ENCODE measurements at regions not wholly inside any gene's neighbourhood (a gene's known extent, or its start where the extent isn't known, plus 50 kb on each side); places are given as distances from the start of the nearest gene placed in this dataset.
A peak's percentile ranks its signal among the peaks of the same experiment; 100 is the strongest.

- Histone ChIP-seq H3K79me2 (ENCODE audit: insufficient read depth, low read depth, low read length) (no peaks in the 10 kb centered on the region), H3K4me2 (ENCODE audit: low read length) (peak overlapping the region; percentile 50), H4K20me1 (ENCODE audit: insufficient read depth, low read length) (no peaks in the 10 kb centered on the region), H3K4me1 (ENCODE audit: insufficient read depth, low read length, poor library complexity, severe bottlenecking) (peaks cover 63% of the 10 kb centered on the region), H3K4me3 (ENCODE audit: low read depth, low read length, poor library complexity, severe bottlenecking) (no peak overlapping the region), H3K9me3 (ENCODE audit: low read length) (peaks cover 5% of the 10 kb centered on the region; the same call in 1 of the 2 replicates), H3K27ac (ENCODE audit: low read depth, low read length, poor library complexity, severe bottlenecking) (peak overlapping the region; percentile 61), H3K36me3 (ENCODE audit: insufficient read depth, low read length) (peaks cover 3% of the 10 kb centered on the region; the same call in 1 of the 2 replicates), H2AFZ (ENCODE audit: low read length) (peak overlapping the region; percentile 71), H3K9me2 (ENCODE audit: insufficient read depth, low read length) (no peaks in the 10 kb centered on the region)
- peak; percentile 26 for DNase-seq (ENCODE audit: low spot score)
- no TSS peak for BruUV-seq (replicated peaks)
- CTCF ChIA-PET (ENCODE audit: unreplicated experiment): no interaction called here
- no peak for TF ChIP-seq EZH2phosphoT487 (IDR thresholded peaks at IDR 0.05; ENCODE audit: borderline replicate concordance, low read depth, low read length)
- no peak for TF ChIP-seq CTCF (conservative IDR thresholded peaks at IDR 0.05; ENCODE audit: low read length)
- POLR2A ChIA-PET: interaction anchor here (0.6 to 16.8 kb wide), 6 partner anchors 8 to 68 kb away, joined by 3 to 220 read pairs (median 5); no protein-coding TSS in a partner anchor
- intact Hi-C loops (cut with micrococcal nuclease; ENCODE audit: unreplicated experiment): no loop called here
These were observed 103.5 kb downstream of the TMA16 start for GRCh38 chr4:163598028-163598427.

GRCh38 chr4:163598489-163598888 is 104.0 kb downstream of the TMA16 start:
- Histone ChIP-seq H3K36me3 (ENCODE audit: insufficient read depth, low read length) (peaks cover 3% of the 10 kb centered on the region; the same call in 1 of the 2 replicates), H3K4me1 (ENCODE audit: insufficient read depth, low read length, poor library complexity, severe bottlenecking) (peaks cover 63% of the 10 kb centered on the region), H3K4me2 (ENCODE audit: low read length) (peak overlapping the region; percentile 50), H3K9me2 (ENCODE audit: insufficient read depth, low read length) (no peaks in the 10 kb centered on the region), H3K9me3 (ENCODE audit: low read length) (peaks cover 5% of the 10 kb centered on the region; the same call in 1 of the 2 replicates), H2AFZ (ENCODE audit: low read length) (peak overlapping the region; percentile 71), H3K4me3 (ENCODE audit: low read depth, low read length, poor library complexity, severe bottlenecking) (no peak overlapping the region), H3K27ac (ENCODE audit: low read depth, low read length, poor library complexity, severe bottlenecking) (peak overlapping the region; percentile 61), H4K20me1 (ENCODE audit: insufficient read depth, low read length) (no peaks in the 10 kb centered on the region), H3K79me2 (ENCODE audit: insufficient read depth, low read depth, low read length) (no peaks in the 10 kb centered on the region)
- POLR2A ChIA-PET: interaction anchor here (0.6 to 16.8 kb wide), 9 partner anchors 8 to 67 kb away, joined by 3 to 220 read pairs (median 4); no protein-coding TSS in a partner anchor
- no peak for DNase-seq (ENCODE audit: low spot score)
- intact Hi-C loops (cut with micrococcal nuclease; ENCODE audit: unreplicated experiment): no loop called here
- CTCF ChIA-PET (ENCODE audit: unreplicated experiment): no interaction called here
- BruUV-seq (replicated peaks): no TSS peak
- TF ChIP-seq CTCF (conservative IDR thresholded peaks at IDR 0.05; ENCODE audit: low read length) (no peak), EZH2phosphoT487 (IDR thresholded peaks at IDR 0.05; ENCODE audit: borderline replicate concordance, low read depth, low read length) (no peak)

GRCh38 chr4:163600727-163601126 is 106.2 kb downstream of the TMA16 start:
- intact Hi-C loops (cut with micrococcal nuclease; ENCODE audit: unreplicated experiment): no loop called here
- H3K9me2 ChIP-seq (ENCODE audit: insufficient read depth, low read length): no peaks in the 10 kb centered on the region
- H3K27ac ChIP-seq (ENCODE audit: low read depth, low read length, poor library complexity, severe bottlenecking): peak overlapping the region; percentile 68
- ChIA-PET POLR2A (interaction anchor here (0.6 to 16.8 kb wide), 11 partner anchors 10 to 192 kb away, joined by 3 to 220 read pairs (median 4); no protein-coding TSS in a partner anchor), CTCF (ENCODE audit: unreplicated experiment) (interaction anchor here (1.3 kb wide), 1 partner anchor 9 kb away, joined by 4 read pairs; no protein-coding TSS in a partner anchor)
- no peaks in the 10 kb centered on the region for H3K79me2 ChIP-seq (ENCODE audit: insufficient read depth, low read depth, low read length)
- BruUV-seq (replicated peaks): no TSS peak
- peak overlapping the region; percentile 53 for H3K4me3 ChIP-seq (ENCODE audit: low read depth, low read length, poor library complexity, severe bottlenecking)
- no peaks in the 10 kb centered on the region for H4K20me1 ChIP-seq (ENCODE audit: insufficient read depth, low read length)
- H3K9me3 ChIP-seq (ENCODE audit: low read length): no peaks in the 10 kb centered on the region
- DNase-seq (ENCODE audit: low spot score): peak; percentile 46
- H3K4me2 ChIP-seq (ENCODE audit: low read length): peak overlapping the region; percentile 80
- TF ChIP-seq EZH2phosphoT487 (IDR thresholded peaks at IDR 0.05; ENCODE audit: borderline replicate concordance, low read depth, low read length): no peak
- TF ChIP-seq CTCF (conservative IDR thresholded peaks at IDR 0.05; ENCODE audit: low read length): no peak
- peaks cover 66% of the 10 kb centered on the region for H3K4me1 ChIP-seq (ENCODE audit: insufficient read depth, low read length, poor library complexity, severe bottlenecking)
- H3K36me3 ChIP-seq (ENCODE audit: insufficient read depth, low read length): no peaks in the 10 kb centered on the region
- peak overlapping the region; percentile 99 for H2AFZ ChIP-seq (ENCODE audit: low read length)

Data from OCI-LY7 (cell line).